ENCODE measurements at regions not wholly inside any gene's neighbourhood (a gene's known extent, or its start where the extent isn't known, plus 50 kb on each side); places are given as distances from the start of the nearest gene placed in this dataset.
"Not testable (repeated sequence)": the region's sequence is repeated elsewhere in the genome, so short reads cannot be mapped to it uniquely, and the experiment has no call there.

DNA sequence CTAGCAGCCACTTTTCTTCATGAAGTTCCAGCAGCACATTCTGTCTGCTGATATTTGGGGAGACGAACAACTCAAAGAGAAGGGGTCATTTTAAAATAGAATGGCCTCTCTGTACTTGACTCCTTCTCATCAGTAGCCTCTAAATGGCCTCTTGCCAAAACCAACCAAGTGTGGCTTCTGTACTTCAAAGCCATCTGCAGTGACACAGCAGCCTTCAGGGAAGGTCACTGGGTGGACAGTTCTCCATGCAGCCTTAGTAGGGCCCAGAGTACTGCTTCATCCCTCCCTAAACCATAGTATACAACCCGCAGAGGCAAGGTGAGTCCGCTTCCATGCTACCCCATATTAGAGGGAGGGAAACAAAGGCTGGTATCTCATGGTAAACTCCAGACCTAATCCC is 249.2 kb upstream of the NBPF12 start:
- H3K4me1 ChIP-seq (ENCODE audit: control insufficient read depth in 1 of 2, insufficient read depth in 1 of 2, low read depth in 1 of 2, low read length in 1 of 2); H3K27me3 ChIP-seq; H3K4me3 ChIP-seq (ENCODE audit: low read depth in 1 of 2, low read length in 1 of 2): not testable (repeated sequence)

GRCh38 chr1:146686777-146687366 is 251.3 kb upstream of the NBPF12 start:
- H3K27ac ChIP-seq; H3K27me3 ChIP-seq; H3K4me1 ChIP-seq (ENCODE audit: control insufficient read depth in 1 of 2, insufficient read depth in 1 of 2, low read depth in 1 of 2, low read length in 1 of 2); H3K4me3 ChIP-seq (ENCODE audit: low read depth in 1 of 2, low read length in 1 of 2); H3K36me3 ChIP-seq; H3K9me3 ChIP-seq: not testable (repeated sequence)

More for the DNA sequence above, 249.2 kb upstream of the NBPF12 start:
- not testable (repeated sequence) for H3K36me3 ChIP-seq, H3K27ac ChIP-seq, H3K9me3 ChIP-seq

GRCh38 chr1:146683126-146683429 is 255.0 kb upstream of the NBPF12 start:
- not testable (repeated sequence) for H3K9me3 ChIP-seq; H3K36me3 ChIP-seq; H3K4me1 ChIP-seq (ENCODE audit: control insufficient read depth in 1 of 2, insufficient read depth in 1 of 2, low read depth in 1 of 2, low read length in 1 of 2); H3K27me3 ChIP-seq; H3K4me3 ChIP-seq (ENCODE audit: low read depth in 1 of 2, low read length in 1 of 2); H3K27ac ChIP-seq

GRCh38 chr1:146682227-146683125 is 255.6 kb upstream of the NBPF12 start:
- not testable (repeated sequence) for H3K27ac ChIP-seq; H3K4me3 ChIP-seq (ENCODE audit: low read depth in 1 of 2, low read length in 1 of 2); H3K27me3 ChIP-seq; H3K9me3 ChIP-seq; H3K36me3 ChIP-seq; H3K4me1 ChIP-seq (ENCODE audit: control insufficient read depth in 1 of 2, insufficient read depth in 1 of 2, low read depth in 1 of 2, low read length in 1 of 2)

DNA sequence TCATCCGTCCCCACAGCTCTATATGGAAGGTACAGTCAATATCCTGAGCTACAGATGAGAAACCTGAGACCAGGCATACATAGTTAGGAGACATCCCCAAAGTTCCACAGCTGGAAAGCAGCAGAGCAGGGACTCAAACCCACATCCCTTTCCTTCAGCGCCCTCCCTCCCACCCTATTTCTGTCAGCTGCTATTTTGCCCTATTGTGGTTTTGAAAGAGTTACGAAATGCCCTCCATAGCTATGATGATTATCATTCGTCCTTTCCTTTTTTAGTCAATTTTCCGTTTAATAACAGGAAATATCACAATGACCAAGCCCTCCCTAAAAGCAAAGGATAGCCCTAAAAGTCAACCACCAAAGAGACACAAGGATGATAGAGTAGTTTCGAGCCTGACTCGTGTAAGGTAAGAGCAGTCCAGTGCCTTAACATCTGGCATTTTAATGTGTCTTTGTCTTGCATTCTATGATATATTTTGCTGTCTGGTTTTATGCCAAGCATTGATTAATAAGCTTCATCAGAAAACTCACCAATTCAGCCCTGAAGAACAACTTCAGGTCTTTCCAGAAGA is 264.3 kb upstream of the NBPF12 start:
- not testable (repeated sequence) for H3K27ac ChIP-seq; H3K36me3 ChIP-seq; H3K4me3 ChIP-seq (ENCODE audit: low read depth in 1 of 2, low read length in 1 of 2); H3K27me3 ChIP-seq; H3K9me3 ChIP-seq; H3K4me1 ChIP-seq (ENCODE audit: control insufficient read depth in 1 of 2, insufficient read depth in 1 of 2, low read depth in 1 of 2, low read length in 1 of 2)

- not testable (repeated sequence) for H3K9me3 ChIP-seq; H3K4me1 ChIP-seq (ENCODE audit: control insufficient read depth in 1 of 2, insufficient read depth in 1 of 2, low read depth in 1 of 2, low read length in 1 of 2); H3K27ac ChIP-seq
These were observed 265.5 kb upstream of the NBPF12 start for GRCh38 chr1:146672608-146673007.

GRCh38 chr1:146671588-146671987 is 266.5 kb upstream of the NBPF12 start:
- H3K27ac ChIP-seq; H3K36me3 ChIP-seq; H3K9me3 ChIP-seq; H3K4me1 ChIP-seq (ENCODE audit: control insufficient read depth in 1 of 2, insufficient read depth in 1 of 2, low read depth in 1 of 2, low read length in 1 of 2); H3K27me3 ChIP-seq; H3K4me3 ChIP-seq (ENCODE audit: low read depth in 1 of 2, low read length in 1 of 2): not testable (repeated sequence)

More at GRCh38 chr1:146672608-146673007, 265.5 kb upstream of the NBPF12 start:
- H3K4me3 ChIP-seq (ENCODE audit: low read depth in 1 of 2, low read length in 1 of 2); H3K36me3 ChIP-seq; H3K27me3 ChIP-seq: not testable (repeated sequence)

DNA sequence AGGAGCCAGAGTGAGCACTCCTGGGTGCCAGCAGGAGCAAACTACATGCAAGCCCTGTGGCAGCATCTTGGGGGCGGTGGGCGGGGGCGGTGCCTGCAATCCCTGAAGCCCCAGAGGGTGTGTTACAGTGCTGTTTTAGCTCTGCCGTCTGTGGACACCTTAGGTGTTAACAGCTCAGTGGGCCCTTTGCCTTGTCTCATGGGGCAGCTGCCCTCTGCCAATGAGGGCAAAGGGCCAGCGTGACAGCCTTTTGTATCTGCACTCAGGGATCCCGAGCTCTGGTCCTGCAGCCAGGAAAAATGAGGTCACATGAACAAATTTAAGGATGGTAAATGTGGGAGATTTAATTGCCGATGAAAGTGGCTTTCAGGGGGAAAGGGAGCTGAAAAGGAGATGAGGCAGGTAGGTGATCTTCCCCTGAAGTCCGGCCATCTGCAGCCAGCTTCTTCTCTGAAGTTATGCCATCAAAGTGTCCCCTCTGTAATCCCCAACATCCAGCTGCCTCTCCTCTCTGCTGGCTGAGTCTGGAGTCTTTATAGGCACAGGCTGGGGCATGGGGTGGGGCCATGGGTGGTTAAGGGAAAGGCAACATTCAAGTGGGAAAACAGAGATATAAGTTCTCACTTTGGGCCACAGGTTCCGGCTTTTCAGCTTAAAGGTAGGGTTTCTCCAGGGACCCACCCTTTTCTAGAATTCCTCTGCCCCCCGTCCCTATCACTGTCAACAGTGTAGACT is 267.1 kb upstream of the NBPF12 start:
- H3K4me1 ChIP-seq (ENCODE audit: control insufficient read depth in 1 of 2, insufficient read depth in 1 of 2, low read depth in 1 of 2, low read length in 1 of 2): not testable (repeated sequence)

GRCh38 chr1:146666275-146666674 is 271.8 kb upstream of the NBPF12 start:
- not testable (repeated sequence) for H3K36me3 ChIP-seq; H3K9me3 ChIP-seq; H3K27ac ChIP-seq; H3K4me1 ChIP-seq (ENCODE audit: control insufficient read depth in 1 of 2, insufficient read depth in 1 of 2, low read depth in 1 of 2, low read length in 1 of 2); H3K4me3 ChIP-seq (ENCODE audit: low read depth in 1 of 2, low read length in 1 of 2); H3K27me3 ChIP-seq

More for the DNA sequence above, 267.1 kb upstream of the NBPF12 start:
- not testable (repeated sequence) for H3K27me3 ChIP-seq; H3K27ac ChIP-seq; H3K4me3 ChIP-seq (ENCODE audit: low read depth in 1 of 2, low read length in 1 of 2); H3K9me3 ChIP-seq; H3K36me3 ChIP-seq

- H3K4me3 ChIP-seq (ENCODE audit: low read depth in 1 of 2, low read length in 1 of 2); H3K36me3 ChIP-seq; H3K27ac ChIP-seq; H3K9me3 ChIP-seq; H3K4me1 ChIP-seq (ENCODE audit: control insufficient read depth in 1 of 2, insufficient read depth in 1 of 2, low read depth in 1 of 2, low read length in 1 of 2); H3K27me3 ChIP-seq: not testable (repeated sequence)
These were observed 277.9 kb upstream of the NBPF12 start for GRCh38 chr1:146660242-146660641.

DNA sequence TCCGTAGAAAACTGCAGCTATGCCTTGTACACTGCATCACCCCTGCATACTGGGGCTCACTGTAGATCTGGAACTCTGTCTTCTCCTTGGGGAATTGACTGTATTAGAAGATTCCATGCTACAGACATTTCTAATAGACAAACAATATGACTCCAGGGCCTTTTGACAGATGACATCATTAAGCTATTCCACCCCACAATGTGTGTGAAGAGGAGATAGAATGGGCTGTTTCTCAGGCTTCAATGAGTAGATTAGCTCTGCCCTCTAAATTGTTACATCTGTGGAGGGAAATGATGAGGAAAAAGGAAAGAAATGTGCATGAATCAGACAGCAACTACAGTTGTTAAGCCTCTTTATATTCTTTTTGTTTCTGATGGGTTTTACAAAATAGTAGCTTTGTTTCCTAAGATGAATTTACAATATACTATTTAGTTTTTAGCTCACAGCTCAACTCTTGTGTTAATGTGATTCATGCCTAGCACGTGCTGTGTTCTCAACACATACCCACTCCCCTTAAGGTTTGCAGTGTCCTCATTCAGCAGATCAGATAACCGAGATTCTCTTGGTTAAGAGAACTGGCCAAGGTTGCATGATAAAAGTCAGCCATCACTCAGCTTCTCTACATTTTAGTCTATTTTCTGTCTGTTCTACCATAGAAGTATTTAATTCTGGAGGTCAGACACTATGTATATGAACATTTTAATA is 281.6 kb upstream of the NBPF12 start:
- H3K9me3 ChIP-seq; H3K27me3 ChIP-seq; H3K4me3 ChIP-seq (ENCODE audit: low read depth in 1 of 2, low read length in 1 of 2); H3K27ac ChIP-seq; H3K4me1 ChIP-seq (ENCODE audit: control insufficient read depth in 1 of 2, insufficient read depth in 1 of 2, low read depth in 1 of 2, low read length in 1 of 2); H3K36me3 ChIP-seq: not testable (repeated sequence)

DNA sequence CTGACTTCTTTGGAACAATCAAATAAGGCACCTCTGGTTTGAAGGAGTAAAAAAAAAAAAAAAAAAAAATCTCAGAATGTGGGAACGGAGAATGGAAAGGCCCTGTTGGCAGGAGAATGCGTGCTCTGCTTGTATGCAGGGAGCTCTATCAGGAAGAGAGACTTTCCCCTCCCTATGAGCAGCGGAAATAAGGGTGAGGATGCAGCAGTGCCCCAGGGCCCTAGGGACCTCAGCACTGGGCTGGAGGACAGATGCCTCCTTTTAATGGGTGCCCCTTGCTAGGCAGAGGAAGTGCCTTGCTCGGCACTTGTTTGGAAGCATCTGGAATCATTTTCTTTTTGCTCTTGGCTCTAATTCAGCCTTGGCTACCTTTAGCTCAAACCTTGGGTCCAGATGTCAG is 283.4 kb upstream of the NBPF12 start:
- not testable (repeated sequence) for H3K36me3 ChIP-seq; H3K27ac ChIP-seq; H3K27me3 ChIP-seq; H3K4me3 ChIP-seq (ENCODE audit: low read depth in 1 of 2, low read length in 1 of 2); H3K9me3 ChIP-seq; H3K4me1 ChIP-seq (ENCODE audit: control insufficient read depth in 1 of 2, insufficient read depth in 1 of 2, low read depth in 1 of 2, low read length in 1 of 2)

DNA sequence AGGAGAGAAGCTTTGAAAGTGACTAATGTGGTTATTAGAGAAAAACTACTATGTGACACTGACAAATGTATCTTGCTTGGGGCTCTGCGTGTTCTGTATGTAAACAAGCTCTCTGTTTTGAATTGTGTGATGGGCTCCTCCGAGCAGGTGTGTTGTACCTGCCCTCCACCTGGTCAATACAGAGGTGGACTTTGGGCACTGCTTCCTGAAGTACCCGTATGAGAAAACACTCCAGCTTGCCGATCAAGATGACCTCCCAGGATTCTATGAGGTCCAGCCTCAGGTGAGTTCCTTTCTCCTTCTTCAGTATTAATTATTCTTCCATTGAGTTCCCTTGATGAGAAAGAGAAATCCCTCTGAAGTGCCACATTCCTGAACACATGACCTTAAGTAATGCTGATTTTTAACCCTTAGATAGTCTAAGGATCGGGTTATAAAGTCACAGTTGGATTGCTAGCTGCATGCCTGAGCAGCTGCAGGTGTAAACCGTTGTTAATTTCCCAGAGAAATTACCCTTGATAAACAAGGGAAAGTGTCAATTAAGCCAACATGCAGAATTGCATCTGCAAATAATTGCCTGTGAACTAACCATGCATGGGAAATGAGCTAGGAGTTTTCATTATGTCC is 292.0 kb upstream of the NBPF12 start:
- H3K27ac ChIP-seq; H3K9me3 ChIP-seq; H3K4me1 ChIP-seq (ENCODE audit: control insufficient read depth in 1 of 2, insufficient read depth in 1 of 2, low read depth in 1 of 2, low read length in 1 of 2); H3K36me3 ChIP-seq; H3K27me3 ChIP-seq; H3K4me3 ChIP-seq (ENCODE audit: low read depth in 1 of 2, low read length in 1 of 2): not testable (repeated sequence)

All from neutrophil (primary cell).